GM12891 (cell line): ENCODE measurements at regions not wholly inside any gene's neighbourhood (a gene's known extent, or its start where the extent isn't known, plus 50 kb on each side); places are given as distances from the start of the nearest gene placed in this dataset.
"Not testable (repeated sequence)": the region's sequence is repeated elsewhere in the genome, so short reads cannot be mapped to it uniquely, and the experiment has no call there.

Experiments used
- PAX5 ChIP-seq: IDR thresholded peaks from 2 replicates; pipeline ENCODE4 v1.6.1; 2011; ENCODE audit warnings: low read length, moderate library complexity, mild to moderate bottlenecking; ENCODE audit not compliant: insufficient read depth, severe bottlenecking
- POLR2A ChIP-seq: IDR thresholded peaks from 2 replicates; pipeline ENCODE4 v1.6.1; 2011; ENCODE audit warnings: low read depth, low read length, control low read depth
- POLR2AphosphoS5 ChIP-seq: IDR thresholded peaks from 2 replicates; pipeline ENCODE4 v1.6.1; 2011; ENCODE audit warnings: low read depth, low read length, control low read depth
- POU2F2 ChIP-seq: IDR thresholded peaks from 2 replicates; pipeline ENCODE4 v1.6.1; 2011; ENCODE audit warnings: low read depth, mild to moderate bottlenecking, control low read depth, low read length, moderate library complexity
- SPI1 ChIP-seq: IDR thresholded peaks from 2 replicates; pipeline ENCODE4 v1.6.1; 2011; ENCODE audit warnings: low read depth, low read length, control low read depth
- TAF1 ChIP-seq: IDR thresholded peaks from 2 replicates; pipeline ENCODE4 v1.6.1; 2011; ENCODE audit warnings: low read depth, low read length, control low read depth

GRCh38 chr7:65105650-65106203, 99.2 kb upstream of the ERV3-1 start:
- not testable (repeated sequence) for TF ChIP-seq TAF1, POLR2AphosphoS5, POLR2A, POU2F2, PAX5, SPI1
